ENCODE measurements at regions not wholly inside any gene's neighbourhood (a gene's known extent, or its start where the extent isn't known, plus 50 kb on each side); places are given as distances from the start of the nearest gene placed in this dataset.

DNA sequence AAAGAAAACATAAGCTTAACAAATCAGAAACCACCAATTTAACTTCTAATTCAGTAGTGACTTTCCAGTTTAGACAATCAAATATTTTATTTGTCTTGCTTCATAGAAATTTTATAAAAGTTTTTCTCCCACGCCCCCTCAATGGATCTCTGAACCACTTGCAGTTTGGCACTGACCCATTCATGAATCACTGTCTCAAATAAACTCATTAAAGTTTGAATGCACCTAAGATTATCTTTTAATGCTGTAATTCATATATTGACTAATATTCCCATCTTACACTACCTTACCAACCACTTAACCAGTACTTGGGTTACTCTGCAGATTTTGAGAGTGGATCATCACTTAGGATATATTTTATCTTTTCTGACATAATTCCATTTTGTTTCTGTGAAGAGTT lies 880.2 kb downstream of the OTOL1 start:
- DNase-seq (ENCODE audit: low read depth, low spot score) (no peak), ATAC-seq (no peak)
- H3K4me3 ChIP-seq (replicated peaks in 1 of 2; ENCODE audit: low read depth in 1 of 2, low read length in 2 of 2) = no peak overlapping the region
- ChIA-PET POLR2A (no interaction called here), CTCF (no interaction called here), RAD21 (ENCODE audit: low non-redundant PET in 1 of 2, low total read pairs in 2 of 2, uncharacterized antibody in 2 of 2, unreplicated experiment in 2 of 2) (no interaction called here)
- no peaks in the 10 kb centered on the region for H3K79me2 ChIP-seq (ENCODE audit: insufficient read depth, low read length)
- intact Hi-C loops (cut with micrococcal nuclease) = no loop called here
- no peaks in the 10 kb centered on the region for H3K9me3 ChIP-seq (ENCODE audit: control insufficient read depth in 1 of 2, insufficient read depth in 1 of 2, low read depth in 1 of 2, low read length in 2 of 2)
- no peaks in the 10 kb centered on the region for H3K9me2 ChIP-seq (ENCODE audit: insufficient read depth)
- no peak overlapping the region for H2AFZ ChIP-seq (ENCODE audit: low read depth, low read length, poor library complexity, severe bottlenecking)
- no peak overlapping the region for H3K27ac ChIP-seq (ENCODE audit: low read depth, low read length)
- TF ChIP-seq SP1 (IDR thresholded peaks at IDR 0.05; ENCODE audit: low read depth) = no peak
- TF ChIP-seq EGR1 (IDR thresholded peaks at IDR 0.05; ENCODE audit: low read depth) = no peak
- no peak for TF ChIP-seq SIN3A (IDR thresholded peaks at IDR 0.05; ENCODE audit: low read depth)
- TF ChIP-seq YY1 (IDR thresholded peaks at IDR 0.05; ENCODE audit: extremely low read depth, insufficient replicate concordance, low read depth, low read length) = no peak
- no peak for TF ChIP-seq FOSL1 (IDR thresholded peaks at IDR 0.05; ENCODE audit: low read depth)
- TF ChIP-seq, protein P1, sequence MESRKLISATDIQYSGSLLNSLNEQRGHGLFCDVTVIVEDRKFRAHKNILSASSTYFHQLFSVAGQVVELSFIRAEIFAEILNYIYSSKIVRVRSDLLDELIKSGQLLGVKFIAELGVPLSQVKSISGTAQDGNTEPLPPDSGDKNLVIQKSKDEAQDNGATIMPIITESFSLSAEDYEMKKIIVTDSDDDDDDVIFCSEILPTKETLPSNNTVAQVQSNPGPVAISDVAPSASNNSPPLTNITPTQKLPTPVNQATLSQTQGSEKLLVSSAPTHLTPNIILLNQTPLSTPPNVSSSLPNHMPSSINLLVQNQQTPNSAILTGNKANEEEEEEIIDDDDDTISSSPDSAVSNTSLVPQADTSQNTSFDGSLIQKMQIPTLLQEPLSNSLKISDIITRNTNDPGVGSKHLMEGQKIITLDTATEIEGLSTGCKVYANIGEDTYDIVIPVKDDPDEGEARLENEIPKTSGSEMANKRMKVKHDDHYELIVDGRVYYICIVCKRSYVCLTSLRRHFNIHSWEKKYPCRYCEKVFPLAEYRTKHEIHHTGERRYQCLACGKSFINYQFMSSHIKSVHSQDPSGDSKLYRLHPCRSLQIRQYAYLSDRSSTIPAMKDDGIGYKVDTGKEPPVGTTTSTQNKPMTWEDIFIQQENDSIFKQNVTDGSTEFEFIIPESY (IDR thresholded peaks at IDR 0.05; ENCODE audit: extremely low read depth, insufficient replicate concordance, low read length) = no peak
- no peak for TF ChIP-seq CEBPB (IDR thresholded peaks at IDR 0.05; ENCODE audit: low read depth)
- TF ChIP-seq EZH2 (IDR thresholded peaks at IDR 0.05) = no peak
- TF ChIP-seq, protein P2, sequence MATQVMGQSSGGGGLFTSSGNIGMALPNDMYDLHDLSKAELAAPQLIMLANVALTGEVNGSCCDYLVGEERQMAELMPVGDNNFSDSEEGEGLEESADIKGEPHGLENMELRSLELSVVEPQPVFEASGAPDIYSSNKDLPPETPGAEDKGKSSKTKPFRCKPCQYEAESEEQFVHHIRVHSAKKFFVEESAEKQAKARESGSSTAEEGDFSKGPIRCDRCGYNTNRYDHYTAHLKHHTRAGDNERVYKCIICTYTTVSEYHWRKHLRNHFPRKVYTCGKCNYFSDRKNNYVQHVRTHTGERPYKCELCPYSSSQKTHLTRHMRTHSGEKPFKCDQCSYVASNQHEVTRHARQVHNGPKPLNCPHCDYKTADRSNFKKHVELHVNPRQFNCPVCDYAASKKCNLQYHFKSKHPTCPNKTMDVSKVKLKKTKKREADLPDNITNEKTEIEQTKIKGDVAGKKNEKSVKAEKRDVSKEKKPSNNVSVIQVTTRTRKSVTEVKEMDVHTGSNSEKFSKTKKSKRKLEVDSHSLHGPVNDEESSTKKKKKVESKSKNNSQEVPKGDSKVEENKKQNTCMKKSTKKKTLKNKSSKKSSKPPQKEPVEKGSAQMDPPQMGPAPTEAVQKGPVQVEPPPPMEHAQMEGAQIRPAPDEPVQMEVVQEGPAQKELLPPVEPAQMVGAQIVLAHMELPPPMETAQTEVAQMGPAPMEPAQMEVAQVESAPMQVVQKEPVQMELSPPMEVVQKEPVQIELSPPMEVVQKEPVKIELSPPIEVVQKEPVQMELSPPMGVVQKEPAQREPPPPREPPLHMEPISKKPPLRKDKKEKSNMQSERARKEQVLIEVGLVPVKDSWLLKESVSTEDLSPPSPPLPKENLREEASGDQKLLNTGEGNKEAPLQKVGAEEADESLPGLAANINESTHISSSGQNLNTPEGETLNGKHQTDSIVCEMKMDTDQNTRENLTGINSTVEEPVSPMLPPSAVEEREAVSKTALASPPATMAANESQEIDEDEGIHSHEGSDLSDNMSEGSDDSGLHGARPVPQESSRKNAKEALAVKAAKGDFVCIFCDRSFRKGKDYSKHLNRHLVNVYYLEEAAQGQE (IDR thresholded peaks at IDR 0.05; ENCODE audit: low read depth) = no peak
- TF ChIP-seq TCF7L2 (IDR thresholded peaks at IDR 0.05; ENCODE audit: borderline replicate concordance, extremely low read depth, insufficient read depth, insufficient read length) = no peak
- no peak for TF ChIP-seq JUND (IDR thresholded peaks at IDR 0.05)
- no peak for TF ChIP-seq CBX3 (IDR thresholded peaks at IDR 0.05; ENCODE audit: low read depth)
- TF ChIP-seq, protein P3, sequence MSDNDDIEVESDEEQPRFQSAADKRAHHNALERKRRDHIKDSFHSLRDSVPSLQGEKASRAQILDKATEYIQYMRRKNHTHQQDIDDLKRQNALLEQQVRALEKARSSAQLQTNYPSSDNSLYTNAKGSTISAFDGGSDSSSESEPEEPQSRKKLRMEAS (IDR thresholded peaks at IDR 0.05) = no peak
- TF ChIP-seq ZFX (IDR thresholded peaks at IDR 0.05) = no peak
- TF ChIP-seq ELF1 (IDR thresholded peaks at IDR 0.05; ENCODE audit: borderline replicate concordance, low read depth) = no peak
- no peak for TF ChIP-seq RAD21 (IDR thresholded peaks at IDR 0.05; ENCODE audit: low read depth)
- TF ChIP-seq SRF (IDR thresholded peaks at IDR 0.05; ENCODE audit: low read depth) = no peak
- no peak for TF ChIP-seq EZH2phosphoT487 (IDR thresholded peaks at IDR 0.05; ENCODE audit: borderline replicate concordance)
- H3K9ac ChIP-seq (ENCODE audit: low read length) = no peak overlapping the region
- BruUV-seq (replicated peaks) = no TSS peak
- no peaks in the 10 kb centered on the region for H3K4me1 ChIP-seq (ENCODE audit: control insufficient read depth in 1 of 2, insufficient read depth in 2 of 2, low read length in 2 of 2)
- H3K27me3 ChIP-seq (ENCODE audit: insufficient read depth, low read length) = no peaks in the 10 kb centered on the region
- no peaks in the 10 kb centered on the region for H4K20me1 ChIP-seq (ENCODE audit: insufficient read depth)
- no peak overlapping the region for H3K4me2 ChIP-seq (ENCODE audit: low read length)
- H3K36me3 ChIP-seq (ENCODE audit: control insufficient read depth in 1 of 2, insufficient read depth in 2 of 2, low read length in 2 of 2) = no peaks in the 10 kb centered on the region

Measured in HCT116 (cell line).